ENCODE measurements at regions not wholly inside any gene's neighbourhood (a gene's known extent, or its start where the extent isn't known, plus 50 kb on each side); places are given as distances from the start of the nearest gene placed in this dataset.
"Not testable (repeated sequence)": the region's sequence is repeated elsewhere in the genome, so short reads cannot be mapped to it uniquely, and the experiment has no call there.

DNA sequence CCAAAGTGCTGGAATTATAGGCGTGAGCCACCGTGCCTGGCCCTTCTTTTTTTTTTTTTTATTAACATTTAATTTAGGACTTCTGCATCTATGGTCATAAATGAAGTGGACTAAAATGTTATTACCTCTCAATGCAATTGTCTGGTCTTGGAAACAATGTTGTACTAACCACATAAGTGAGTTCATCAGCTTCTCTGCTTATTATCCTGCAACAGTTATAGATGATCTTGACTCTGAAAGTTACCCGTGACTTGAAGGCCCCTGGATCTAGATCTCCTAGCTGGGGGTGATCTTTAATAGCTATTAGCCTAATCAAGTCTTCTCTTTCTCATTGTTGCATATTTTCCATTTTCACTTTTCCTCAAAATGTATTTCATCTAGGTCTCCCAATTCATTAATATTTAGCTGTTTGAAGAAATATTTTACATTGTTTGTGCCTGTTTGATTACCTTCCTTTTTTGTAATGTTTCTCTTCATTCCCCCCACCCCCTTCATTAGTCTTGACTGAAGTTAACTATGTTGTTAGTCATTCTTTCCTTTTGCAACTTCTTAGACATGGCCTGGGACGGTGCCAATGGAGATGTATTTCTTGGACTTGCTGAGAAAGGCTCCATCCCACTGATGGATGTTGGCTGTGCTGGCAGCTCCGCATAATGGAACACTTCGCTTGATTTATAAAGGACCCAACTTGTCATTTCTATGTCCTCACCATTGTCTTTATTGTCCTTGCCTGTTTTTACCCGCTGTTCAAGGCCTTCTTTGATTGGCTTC is 141.6 kb upstream of the RIOK3 start:
- DNase-seq: no peak

DNA sequence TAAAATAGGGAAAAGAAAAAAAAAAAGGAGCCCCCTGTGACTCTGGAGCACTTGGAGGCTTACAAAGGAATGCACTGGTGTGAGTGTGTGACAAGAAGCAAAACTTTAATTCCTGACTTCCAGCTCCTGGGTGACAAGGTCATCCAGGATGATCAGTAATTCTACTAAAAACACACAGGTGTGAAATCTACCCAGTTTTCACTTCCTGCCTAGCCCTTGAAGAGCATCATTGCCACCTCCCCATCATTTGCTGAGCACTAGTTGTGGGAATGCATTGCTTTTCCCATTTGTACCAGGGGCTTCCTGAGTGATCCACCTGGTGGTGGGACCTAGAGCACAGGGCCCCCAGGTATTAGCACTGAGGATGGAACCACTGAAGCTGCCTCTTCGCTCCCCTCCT is 139.7 kb upstream of the RIOK3 start:
- DNase-seq: no peak

DNA sequence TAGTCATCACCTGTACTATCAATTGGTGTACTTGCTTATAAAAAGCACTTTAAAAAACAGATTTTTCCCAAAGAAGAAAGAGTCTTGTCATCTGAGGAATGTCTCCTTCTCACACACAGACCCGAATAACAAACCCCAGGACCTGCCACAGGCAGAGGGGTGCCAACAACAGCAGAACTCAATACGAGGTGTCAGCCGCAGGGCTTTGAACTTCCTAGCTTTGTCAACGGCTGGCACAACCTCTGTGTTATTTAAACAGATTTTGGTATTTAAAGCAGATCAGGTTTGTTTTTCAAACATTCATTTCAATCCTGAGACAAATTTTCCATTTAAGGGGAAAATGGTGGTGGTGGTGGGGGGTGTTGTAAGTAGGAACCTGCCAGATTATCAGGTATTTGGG is 138.4 kb upstream of the RIOK3 start:
- DNase-seq: no peak

DNA sequence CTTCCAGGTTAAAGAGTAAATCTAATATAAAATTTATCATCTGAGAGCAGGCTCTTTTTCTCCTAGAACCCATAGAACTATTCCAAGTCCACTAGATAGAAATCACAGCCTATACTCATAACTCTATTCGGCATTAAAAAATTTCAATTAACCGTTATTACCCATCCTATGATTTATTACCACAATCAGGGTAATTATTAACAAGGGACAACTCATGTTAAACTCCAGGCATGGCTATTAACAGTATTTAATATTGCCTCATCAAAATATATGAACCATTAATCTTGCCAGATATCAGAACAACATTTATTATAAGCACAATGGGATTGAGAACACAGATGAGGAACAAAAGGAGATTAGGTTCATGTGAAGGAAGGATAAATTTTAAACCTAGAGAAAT is 136.8 kb upstream of the RIOK3 start:
- DNase-seq: no peak

DNA sequence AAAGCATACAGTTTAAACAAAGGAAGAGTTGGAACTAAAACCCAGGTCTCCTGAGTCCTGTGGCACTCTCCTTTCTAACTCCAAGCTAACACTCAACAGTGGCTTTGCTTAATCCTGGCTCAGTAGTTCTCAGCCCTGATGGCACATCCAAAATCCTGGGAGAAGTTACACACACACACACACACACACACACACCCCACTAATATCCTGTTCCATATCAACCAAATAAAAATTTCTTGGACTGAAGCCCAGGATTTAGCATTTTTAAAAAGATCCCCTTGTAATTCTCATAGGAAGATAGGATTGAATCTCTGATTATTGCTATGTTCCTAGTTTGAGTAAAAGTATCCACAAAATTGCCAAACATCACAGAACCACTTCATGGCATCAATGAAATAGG is 136.1 kb upstream of the RIOK3 start:
- no peak for DNase-seq

DNA sequence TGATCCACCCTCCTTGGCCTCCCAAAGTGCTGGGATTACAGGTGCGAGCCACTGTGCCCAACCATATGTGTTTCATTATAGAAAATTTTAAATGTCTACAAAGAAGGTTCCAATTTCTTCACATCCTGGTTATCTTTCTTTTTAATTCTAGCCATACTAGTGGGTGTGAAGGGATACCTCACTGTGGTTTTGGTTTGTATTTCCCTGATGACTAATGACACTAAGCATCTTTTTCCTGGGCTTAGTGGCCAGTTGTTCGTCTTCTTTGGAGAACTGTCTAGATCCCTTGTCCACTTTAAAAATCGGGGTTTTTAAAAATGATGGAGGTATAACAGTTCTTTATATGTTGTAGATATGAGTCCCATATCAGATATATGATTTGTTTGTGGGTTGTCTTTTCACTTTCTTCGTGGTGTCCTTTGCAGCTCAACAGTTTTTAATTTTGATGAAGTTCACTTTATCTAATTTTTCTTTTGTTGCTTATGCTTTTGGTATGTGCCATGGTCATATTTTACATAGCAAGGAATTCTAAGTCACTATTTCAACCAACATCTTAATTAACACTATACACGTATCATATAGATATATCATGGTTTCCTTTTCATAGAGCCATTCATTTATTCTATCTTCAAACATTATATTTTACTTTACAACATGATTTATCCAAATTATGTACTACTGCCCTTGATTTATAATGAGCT is 135.0 kb upstream of the RIOK3 start:
- no peak for DNase-seq

DNA sequence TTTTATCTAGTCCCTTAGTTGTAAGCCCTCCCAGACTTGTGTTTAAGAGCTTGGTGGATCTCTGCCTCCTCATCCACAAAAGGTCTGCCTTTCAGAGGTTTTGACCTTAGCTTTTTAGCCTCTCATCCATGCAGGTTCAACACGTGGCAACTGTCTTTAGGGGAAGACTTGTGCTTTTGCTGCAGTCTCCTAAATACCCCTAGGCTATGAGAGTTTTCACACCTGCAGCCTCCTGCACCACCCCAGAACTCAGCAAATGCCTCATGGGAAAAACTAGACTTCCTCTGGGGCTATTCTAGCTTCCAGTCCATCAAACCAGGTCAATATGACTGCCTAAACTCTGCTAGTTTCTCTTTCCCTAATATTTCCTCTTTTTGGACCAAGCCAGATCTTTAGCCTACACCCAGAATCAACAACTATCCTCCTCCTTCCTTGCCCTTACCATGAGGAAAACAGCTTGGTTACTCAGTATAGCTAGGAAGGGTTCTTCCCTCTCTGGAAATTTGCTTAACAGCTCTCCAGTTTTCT is 132.3 kb upstream of the RIOK3 start:
- no peak for DNase-seq

DNA sequence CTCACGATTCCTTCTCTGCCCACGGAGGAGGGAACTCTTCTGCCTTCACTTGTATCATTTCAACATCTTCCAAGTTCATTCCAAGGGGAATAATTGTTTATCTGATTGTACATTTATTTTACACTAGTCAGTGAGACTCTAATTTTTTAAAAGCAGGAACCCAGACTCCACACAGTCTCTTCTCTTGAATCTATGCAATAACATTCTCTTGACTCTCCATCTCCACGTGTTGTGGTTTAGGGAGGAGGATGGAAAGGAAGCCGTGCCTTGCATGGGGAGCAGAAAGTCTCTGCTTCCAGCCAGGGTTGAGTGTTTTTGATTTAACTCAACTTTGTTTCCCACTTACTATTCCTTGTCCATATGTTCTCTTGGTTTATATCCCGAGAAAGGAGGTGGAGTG is 131.1 kb upstream of the RIOK3 start:
- no peak for DNase-seq

DNA sequence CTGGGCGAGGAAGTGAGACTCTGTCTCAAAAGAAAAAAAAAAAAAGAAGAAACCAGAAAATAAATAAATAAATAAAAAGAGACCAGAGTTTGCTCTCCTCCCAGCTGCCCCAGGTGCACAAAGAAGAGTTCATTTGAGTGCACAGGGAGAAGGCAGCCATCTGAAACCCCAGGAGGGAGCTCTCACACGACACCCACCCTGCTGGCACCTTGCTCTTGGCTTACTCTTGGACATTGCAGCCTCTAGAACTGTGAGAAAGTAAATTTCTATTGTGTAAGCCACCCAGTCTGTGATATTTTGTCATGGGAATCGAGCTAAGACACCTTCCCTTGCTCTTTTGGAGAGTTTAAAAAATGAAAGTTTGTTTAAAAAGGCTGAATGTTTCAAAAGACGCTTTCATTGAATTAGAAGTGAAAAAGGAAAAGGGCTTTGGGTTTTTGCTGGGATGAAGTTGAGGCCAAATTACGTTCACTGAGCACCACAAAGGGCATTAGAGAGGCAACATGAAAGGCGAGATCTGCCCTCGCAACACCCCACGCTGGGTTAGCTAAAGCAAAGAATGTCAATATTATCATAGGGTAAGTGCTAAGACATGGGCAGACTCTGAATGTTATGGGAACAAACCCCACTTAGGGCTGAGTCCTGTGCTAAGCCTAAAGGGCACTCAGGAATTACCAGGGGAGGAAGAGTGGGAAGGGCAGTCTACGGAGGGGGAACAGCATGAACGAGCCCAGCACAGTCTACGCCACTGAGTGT is 128.9 kb upstream of the RIOK3 start:
- DNase-seq: no peak

DNA sequence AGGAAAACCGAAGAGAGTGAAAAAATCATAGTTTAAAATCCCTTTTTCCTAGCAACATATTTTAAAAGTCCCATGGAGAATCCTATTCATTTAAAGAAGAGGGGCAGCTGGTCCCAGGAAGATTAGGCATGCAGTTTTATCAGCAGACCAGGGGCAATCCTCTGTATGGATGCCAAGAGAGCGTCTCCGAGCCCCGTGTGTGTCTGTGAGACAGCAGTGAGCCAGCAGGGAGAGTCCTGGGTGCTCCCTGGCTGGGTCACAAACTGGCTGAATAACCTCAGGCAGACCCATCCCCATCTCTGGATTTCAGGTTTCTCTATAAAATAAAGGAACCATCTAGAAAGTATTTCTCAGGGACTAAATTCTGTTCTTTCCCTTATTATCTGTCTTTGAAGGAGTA is 128.2 kb upstream of the RIOK3 start:
- DNase-seq: no peak

DNA sequence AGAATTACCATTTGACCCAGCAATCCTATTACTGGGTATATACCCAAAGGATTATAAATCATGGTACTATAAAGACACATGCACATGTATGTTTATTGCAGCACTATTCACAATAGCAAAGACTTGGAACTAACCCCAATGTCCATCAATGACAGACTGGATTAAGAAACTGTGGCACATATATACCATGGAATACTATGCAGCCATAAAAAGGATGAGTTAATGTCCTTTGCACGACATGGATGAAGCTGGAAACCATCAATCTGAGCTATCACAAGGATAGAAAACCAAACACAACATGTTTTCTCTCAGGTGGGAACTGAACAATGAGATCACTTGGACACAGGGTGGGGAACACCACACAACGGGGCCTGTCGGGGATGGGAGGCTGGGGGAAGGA is 123.4 kb upstream of the RIOK3 start:
- DNase-seq: not testable (repeated sequence)

DNA sequence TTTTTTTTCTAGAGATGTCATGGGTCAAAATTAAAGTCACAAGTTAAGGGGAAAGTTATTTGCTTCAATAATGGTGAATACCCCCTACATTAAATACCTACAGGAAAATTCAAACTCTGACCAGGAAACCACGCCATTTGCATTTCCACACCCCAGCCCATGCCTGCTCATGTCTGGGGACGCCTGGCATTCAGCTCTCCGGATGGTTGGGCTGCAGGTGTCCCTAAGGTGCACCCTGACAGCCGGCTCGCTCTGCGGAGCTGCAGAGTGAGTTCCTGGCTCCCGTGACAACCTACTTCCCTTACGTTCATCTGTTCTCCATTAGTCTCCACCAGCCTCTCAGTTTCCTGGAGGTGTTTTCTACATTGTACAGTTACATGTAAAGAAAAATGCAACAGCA is 122.7 kb upstream of the RIOK3 start:
- no peak for DNase-seq

DNA sequence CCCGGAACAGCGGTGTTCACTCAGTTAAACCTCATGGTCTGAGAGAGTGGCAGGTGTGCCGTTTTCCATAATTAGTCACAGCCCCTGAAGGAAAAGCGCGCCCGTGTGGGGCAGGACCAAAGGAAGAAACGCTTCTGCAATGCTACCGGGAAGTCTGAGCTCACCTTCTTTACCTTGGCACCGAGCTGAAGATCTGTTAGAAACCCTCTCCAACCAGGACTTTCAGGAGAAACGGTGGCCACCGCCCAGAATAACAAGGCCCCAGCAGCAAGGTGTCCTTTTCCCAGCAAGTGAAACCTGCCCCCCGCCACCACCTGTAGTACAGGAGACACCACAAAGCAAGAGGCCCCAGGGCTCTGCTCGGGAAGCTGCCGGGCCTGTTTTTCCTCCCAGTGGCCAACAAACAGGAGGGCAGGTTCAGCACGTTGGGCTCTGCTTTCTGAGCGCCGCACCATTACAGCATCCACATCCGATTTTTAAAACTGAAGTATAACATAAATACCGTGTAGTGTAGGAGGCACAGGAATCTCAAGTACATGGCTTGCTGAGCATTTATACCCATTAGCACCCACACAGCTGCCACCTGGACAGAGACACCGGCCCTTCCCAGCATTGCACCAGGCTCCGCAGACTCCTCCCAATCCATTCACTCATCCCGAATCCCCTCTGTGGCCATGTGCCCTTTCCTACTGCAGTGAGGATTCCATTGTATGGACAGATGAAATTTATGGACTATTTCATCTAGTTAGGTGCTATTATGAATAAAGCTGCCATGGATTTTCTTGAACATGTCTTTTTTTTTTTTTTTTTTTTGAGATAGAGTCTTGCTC is 121.8 kb upstream of the RIOK3 start:
- no peak for DNase-seq

DNA sequence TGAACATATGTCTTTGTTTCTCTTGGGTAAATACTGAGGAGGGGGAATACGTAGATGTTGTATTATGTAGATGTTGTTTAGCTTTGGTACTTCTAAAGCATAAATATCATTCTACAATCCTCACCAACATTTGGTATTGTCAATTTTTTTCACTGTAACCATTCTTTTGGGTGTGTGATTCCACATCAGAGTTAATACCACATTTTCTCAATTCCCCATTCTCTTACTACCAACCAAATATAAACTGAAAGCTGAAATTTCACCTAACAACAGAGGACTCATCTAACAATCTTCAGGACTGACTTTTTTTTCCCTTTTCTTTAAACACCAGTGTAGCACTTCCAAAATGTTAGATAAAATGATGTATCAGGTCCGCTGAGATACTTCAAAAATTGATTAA is 120.7 kb upstream of the RIOK3 start:
- no peak for DNase-seq

DNA sequence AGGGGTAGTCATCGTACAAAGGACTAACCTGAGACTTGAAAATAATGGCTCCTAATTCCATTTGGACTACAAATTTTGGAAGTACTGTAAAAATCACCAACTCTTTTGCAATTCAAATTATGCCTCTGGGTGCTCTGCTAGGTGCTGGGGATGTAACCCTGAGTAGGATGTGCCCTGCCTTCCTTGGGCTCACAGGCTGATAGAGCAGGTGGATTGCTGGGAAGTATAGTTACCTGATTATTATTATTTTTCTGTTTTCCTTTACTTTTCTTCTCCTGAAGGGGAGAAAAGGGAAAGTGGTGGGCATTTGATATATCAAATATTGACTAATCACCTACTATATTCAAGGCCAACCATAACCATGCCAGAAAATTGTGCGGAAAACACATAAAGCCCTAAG is 119.3 kb upstream of the RIOK3 start:
- no peak for DNase-seq

DNA sequence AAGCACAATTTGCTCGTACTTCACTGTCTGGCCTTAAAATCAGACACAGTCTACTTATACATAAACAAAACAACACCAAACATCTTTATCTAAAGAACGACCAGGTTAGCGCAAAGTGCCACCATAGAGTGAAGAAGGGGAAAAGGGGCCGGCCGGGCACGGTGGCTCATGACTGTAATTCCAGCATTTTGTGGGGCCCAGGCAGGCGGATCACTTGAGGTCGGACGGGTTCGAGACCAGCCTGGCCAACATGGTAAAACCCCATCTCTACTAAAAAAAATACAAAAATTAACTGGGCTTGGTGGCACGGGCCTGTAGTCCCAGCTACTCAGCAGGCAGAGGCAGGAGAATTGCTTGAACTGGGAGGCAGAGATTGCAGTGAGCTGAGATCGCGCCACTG is 118.5 kb upstream of the RIOK3 start:
- no peak for DNase-seq

DNA sequence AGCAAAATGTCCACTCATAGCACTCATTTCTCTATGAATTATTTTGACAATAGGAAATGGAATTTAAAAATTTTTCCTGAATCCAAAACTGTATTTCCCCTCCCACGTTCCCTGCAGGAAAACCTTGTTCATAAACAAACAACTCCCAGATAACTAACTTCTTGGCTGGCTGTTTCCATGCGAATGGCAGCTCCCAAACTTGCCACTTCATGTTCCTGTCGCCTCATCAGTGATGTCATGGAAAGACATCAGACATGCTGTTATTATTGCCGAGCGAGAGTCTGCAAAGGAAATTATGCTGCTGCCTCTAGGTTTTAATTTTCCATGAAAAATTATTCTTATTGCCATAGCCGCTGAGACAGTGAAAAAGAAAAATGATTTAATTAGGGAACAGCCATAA is 117.0 kb upstream of the RIOK3 start:
- no peak for DNase-seq

DNA sequence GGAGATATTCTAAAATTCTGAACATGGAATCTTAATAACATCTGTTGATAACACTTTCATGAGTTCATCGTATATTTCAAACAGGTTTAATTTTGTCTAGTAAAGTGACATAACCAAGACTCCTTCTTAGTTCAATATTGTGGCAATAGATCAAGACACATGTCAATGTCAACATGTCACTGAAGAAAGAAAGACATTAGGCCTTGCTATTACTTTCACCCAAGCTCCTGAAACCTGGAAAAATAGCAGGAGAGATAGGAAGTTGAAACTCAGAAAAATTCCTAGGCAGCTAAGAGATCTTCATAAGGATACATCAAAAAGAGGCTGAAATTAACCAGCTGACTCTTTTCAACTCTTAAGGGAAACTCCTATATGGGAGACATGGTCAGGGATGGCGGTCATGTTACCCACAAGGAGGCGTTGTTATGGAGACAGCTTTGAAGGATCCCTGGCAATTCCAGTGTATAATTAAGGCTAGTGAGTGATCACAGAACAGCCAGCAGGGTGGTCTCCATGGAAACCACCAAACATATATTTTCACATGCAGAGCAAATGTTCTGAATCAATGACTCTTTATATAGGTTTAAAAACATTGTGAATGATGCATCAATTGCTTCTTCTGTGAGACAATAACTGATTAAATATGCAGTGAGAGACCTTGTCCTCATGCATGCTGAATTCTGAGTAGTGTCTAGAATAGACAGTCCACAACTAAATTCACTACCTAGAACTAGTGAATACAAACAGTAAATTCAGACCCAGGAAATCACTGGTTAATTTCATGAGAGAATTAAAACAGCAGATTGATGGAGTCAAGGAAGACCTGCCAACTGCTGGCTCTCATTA is 115.3 kb upstream of the RIOK3 start:
- DNase-seq: no peak

DNA sequence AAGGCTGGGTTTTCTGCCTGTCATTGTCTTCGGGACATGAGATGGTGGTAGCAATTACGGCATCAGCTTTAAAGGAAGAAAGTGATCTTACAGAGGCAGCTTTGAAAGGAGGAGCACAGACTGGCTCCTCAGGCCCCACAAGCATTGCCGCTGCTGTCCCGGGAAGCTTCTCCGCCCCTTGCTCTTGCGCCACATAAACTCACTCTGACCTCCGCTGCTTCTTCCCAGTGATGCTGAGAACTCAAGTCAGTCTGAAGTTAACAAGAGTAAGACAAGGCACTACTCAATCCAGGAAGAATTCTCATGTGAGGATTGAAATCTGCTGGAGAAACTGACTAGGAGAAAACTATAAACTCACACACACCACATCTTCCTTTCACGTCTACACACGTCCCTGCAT is 112.4 kb upstream of the RIOK3 start:
- no peak for DNase-seq

DNA sequence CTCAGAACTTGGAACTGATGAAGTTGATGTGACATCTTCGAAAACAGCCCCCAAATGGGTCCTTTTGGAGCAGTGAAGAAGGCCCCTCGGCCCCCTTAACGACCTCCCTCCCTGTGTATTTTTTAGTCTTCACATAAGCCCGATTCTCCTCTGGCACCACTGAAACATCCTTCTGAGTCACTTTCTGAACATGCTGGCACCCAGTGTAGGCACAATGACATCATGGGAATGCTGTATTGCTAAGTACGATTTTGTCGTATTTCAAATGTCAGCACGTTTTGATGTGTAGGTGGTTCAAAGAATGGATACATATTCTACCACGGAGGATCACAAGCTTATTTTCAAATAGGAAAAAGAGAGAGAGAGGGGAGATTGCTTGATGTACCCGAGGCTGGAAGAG is 111.7 kb upstream of the RIOK3 start:
- no peak for DNase-seq

DNA sequence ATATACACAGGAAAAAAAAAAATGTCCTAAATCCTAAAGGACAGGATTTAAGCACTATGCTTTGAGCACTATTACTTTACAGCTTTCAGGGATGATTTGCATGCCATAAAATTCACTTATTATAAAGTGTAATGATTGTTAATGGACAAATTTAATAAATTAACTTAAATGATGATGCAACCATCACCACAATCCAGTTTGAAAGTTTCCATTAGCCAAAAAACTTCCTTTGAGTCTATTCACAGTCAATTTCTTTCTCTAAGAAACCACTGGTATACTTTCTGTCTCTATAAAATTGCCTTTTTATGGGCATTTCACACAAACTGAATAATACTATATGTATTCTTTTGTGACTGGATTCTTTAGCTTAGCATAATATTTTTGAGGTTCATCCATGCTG is 111.1 kb upstream of the RIOK3 start:
- DNase-seq: no peak

DNA sequence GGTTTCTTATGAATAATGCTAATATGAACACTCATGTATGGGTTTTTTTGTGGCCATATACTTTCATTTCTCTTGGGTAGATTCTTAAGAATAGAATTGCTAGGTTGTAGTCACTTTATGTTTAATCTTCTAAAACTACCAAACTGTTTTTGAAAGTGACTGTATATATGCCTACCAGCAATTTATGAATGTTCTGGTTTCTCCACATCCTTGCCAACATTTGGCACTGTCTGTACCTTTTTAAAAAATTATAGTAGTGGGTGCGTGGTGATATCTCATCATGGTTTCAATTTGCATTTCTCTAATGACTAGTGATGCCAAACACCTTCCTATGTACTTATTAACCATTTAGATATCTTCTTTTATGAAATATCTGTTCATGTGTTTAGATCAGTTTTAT is 110.6 kb upstream of the RIOK3 start:
- no peak for DNase-seq

All from CD4-positive, alpha-beta T cell treated with Interleukin-10 for 1 hour (primary cell).